ENCODE measurements at regions not wholly inside any gene's neighbourhood (a gene's known extent, or its start where the extent isn't known, plus 50 kb on each side); places are given as distances from the start of the nearest gene placed in this dataset.

- Histone ChIP-seq H3K36me3 (no peaks in the 10 kb centered on the region), H3K27ac (no peak overlapping the region), H3K9me3 (no peaks in the 10 kb centered on the region), H3K4me1 (peaks cover 0 to 4% (median 0%) of the 10 kb centered on the region in 9 donors), H3K4me3 (no peak overlapping the region), H3K27me3 (no peaks in the 10 kb centered on the region)
- DNase-seq (no peak), ATAC-seq (no peak)
- intact Hi-C loops (cut with DNase I), result no loop called here
- 59 to 61% methylated on average over 6 of the region's 6 CpGs for WGBS, 2 donors
- TF ChIP-seq, protein P1, sequence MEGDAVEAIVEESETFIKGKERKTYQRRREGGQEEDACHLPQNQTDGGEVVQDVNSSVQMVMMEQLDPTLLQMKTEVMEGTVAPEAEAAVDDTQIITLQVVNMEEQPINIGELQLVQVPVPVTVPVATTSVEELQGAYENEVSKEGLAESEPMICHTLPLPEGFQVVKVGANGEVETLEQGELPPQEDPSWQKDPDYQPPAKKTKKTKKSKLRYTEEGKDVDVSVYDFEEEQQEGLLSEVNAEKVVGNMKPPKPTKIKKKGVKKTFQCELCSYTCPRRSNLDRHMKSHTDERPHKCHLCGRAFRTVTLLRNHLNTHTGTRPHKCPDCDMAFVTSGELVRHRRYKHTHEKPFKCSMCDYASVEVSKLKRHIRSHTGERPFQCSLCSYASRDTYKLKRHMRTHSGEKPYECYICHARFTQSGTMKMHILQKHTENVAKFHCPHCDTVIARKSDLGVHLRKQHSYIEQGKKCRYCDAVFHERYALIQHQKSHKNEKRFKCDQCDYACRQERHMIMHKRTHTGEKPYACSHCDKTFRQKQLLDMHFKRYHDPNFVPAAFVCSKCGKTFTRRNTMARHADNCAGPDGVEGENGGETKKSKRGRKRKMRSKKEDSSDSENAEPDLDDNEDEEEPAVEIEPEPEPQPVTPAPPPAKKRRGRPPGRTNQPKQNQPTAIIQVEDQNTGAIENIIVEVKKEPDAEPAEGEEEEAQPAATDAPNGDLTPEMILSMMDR (IDR thresholded peaks at IDR 0.05), result no peak
Observed at GRCh38 chr18:11506856-11507255, 102.5 kb upstream of the SLC35G4 start.

GRCh38 chr18:11505993-11506392 lies 103.4 kb upstream of the SLC35G4 start:
- Histone ChIP-seq H3K27me3 (no peaks in the 10 kb centered on the region), H3K36me3 (no peaks in the 10 kb centered on the region), H3K4me1 (peaks cover 0 to 4% (median 0%) of the 10 kb centered on the region in 9 donors), H3K4me3 (no peak overlapping the region), H3K9me3 (no peaks in the 10 kb centered on the region), H3K27ac (no peak overlapping the region)
- ATAC-seq (no peak), DNase-seq (no peak)
- intact Hi-C loops (cut with DNase I), result no loop called here
- WGBS, 2 donors, result 70 to 73% methylated on average over 5 of the region's 5 CpGs
- TF ChIP-seq, protein P1 (IDR thresholded peaks at IDR 0.05), result no peak

DNA sequence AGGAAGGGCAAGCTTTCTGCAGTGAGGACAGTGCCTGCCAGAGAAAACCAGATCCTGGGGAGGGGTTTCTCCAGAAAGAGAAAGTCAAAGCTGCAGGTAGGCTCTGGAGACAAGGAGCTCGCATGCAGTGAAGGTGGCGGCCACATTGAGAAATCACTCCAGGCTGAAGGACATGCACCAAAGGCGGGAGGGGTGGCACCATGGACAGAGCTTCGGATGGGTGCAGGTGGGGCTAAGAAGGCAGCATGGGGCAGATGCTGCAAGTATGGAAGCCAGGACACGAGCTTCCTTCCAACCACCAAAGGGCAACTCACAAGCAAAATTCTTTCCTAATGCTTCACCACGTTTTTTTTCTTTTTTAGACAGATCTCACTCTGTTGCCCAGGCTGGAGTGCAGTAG lies 104.4 kb upstream of the SLC35G4 start:
- Histone ChIP-seq H3K27me3 (no peaks in the 10 kb centered on the region), H3K9me3 (no peaks in the 10 kb centered on the region), H3K27ac (no peak overlapping the region), H3K36me3 (no peaks in the 10 kb centered on the region), H3K4me3 (no peak overlapping the region), H3K4me1 (peaks cover 0 to 4% (median 0%) of the 10 kb centered on the region in 9 donors)
- WGBS, 2 donors, result 64 to 74% methylated on average over 6 of the region's 6 CpGs
- ATAC-seq (no peak), DNase-seq (no peak)
- TF ChIP-seq, protein P1 (IDR thresholded peaks at IDR 0.05), result no peak
- intact Hi-C loops (cut with DNase I), result no loop called here

GRCh38 chr18:11502368-11502767 lies 107.0 kb upstream of the SLC35G4 start:
- H3K36me3 ChIP-seq, result no peaks in the 10 kb centered on the region
- TF ChIP-seq, protein P1 (IDR thresholded peaks at IDR 0.05), result no peak
- H3K4me3 ChIP-seq, result no peak overlapping the region
- ATAC-seq (no peak), DNase-seq (no peak)
- H3K4me1 ChIP-seq, result peaks cover 0 to 4% (median 0%) of the 10 kb centered on the region in 9 donors
- no peak overlapping the region for H3K27ac ChIP-seq
- no peaks in the 10 kb centered on the region for H3K9me3 ChIP-seq
- 68 to 80% methylated on average over 1 of the region's 1 CpG for WGBS, 2 donors
- intact Hi-C loops (cut with DNase I), result no loop called here
- H3K27me3 ChIP-seq, result no peaks in the 10 kb centered on the region

Measured in heart right ventricle (tissue), 16 donors.